HK-2 (cell line): ENCODE measurements at regions not wholly inside any gene's neighbourhood (a gene's known extent, or its start where the extent isn't known, plus 50 kb on each side); places are given as distances from the start of the nearest gene placed in this dataset.

Source experiments
- DNase-seq: peaks from one replicate; pipeline ENCODE4 v3.0.0-alpha.2; 2018; ENCODE audit not compliant: unreplicated experiment

GRCh38 chr5:28542987-28543386 lies 1504.6 kb upstream of the CDH9 start:
- DNase-seq = peak; percentile 16

GRCh38 chr5:28523888-28524635 lies 1485.7 kb upstream of the CDH9 start:
- no peak for DNase-seq

- DNase-seq = no peak
Measured at GRCh38 chr5:28523416-28523815, 1485.0 kb upstream of the CDH9 start.

GRCh38 chr5:28517691-28518090 lies 1479.3 kb upstream of the CDH9 start:
- no peak for DNase-seq

GRCh38 chr5:28516722-28517121 lies 1478.3 kb upstream of the CDH9 start:
- DNase-seq = no peak

- DNase-seq = no peak
Measured at GRCh38 chr5:28512648-28513047, 1474.3 kb upstream of the CDH9 start.

- no peak for DNase-seq
Measured at GRCh38 chr5:28505121-28505520, 1466.7 kb upstream of the CDH9 start.

GRCh38 chr5:28500511-28500910 lies 1462.1 kb upstream of the CDH9 start:
- no peak for DNase-seq

- no peak for DNase-seq
Measured at GRCh38 chr5:28499766-28500290, 1461.4 kb upstream of the CDH9 start.

GRCh38 chr5:28495876-28496275 lies 1457.5 kb upstream of the CDH9 start:
- no peak for DNase-seq

- DNase-seq = no peak
Measured at GRCh38 chr5:28493456-28493855, 1455.1 kb upstream of the CDH9 start.

- no peak for DNase-seq
Measured at GRCh38 chr5:28488752-28489151, 1450.4 kb upstream of the CDH9 start.

- DNase-seq = no peak
Measured at GRCh38 chr5:28483327-28484025, 1445.1 kb upstream of the CDH9 start.

GRCh38 chr5:28473531-28474107 lies 1435.2 kb upstream of the CDH9 start:
- no peak for DNase-seq

- no peak for DNase-seq
Measured at GRCh38 chr5:28468166-28468565, 1429.8 kb upstream of the CDH9 start.

- no peak for DNase-seq
Measured at GRCh38 chr5:28463728-28464127, 1425.3 kb upstream of the CDH9 start.

- DNase-seq = no peak
Measured at GRCh38 chr5:28451483-28451882, 1413.1 kb upstream of the CDH9 start.

GRCh38 chr5:28450997-28451396 lies 1412.6 kb upstream of the CDH9 start:
- DNase-seq = no peak

- DNase-seq = no peak
Measured at GRCh38 chr5:28448791-28449190, 1410.4 kb upstream of the CDH9 start.

- no peak for DNase-seq
Measured at GRCh38 chr5:28430565-28431178, 1392.3 kb upstream of the CDH9 start.

GRCh38 chr5:28421141-28421540 lies 1382.8 kb upstream of the CDH9 start:
- DNase-seq = no peak

- no peak for DNase-seq
Measured at GRCh38 chr5:28415791-28416443, 1377.5 kb upstream of the CDH9 start.
